SH-SY5Y (cell line): ENCODE measurements at regions not wholly inside any gene's neighbourhood (a gene's known extent, or its start where the extent isn't known, plus 50 kb on each side); places are given as distances from the start of the nearest gene placed in this dataset.

Source experiments
- GATA2 ChIP-seq: IDR thresholded peaks from 2 replicates; pipeline ENCODE4 v1.6.1; 2011; ENCODE audit warnings: mild to moderate bottlenecking, low read depth, low read length
- GATA3 ChIP-seq: IDR thresholded peaks from 2 replicates; pipeline ENCODE4 v1.6.1; 2011; ENCODE audit warnings: low read depth, mild to moderate bottlenecking, low read length, moderate library complexity

DNA sequence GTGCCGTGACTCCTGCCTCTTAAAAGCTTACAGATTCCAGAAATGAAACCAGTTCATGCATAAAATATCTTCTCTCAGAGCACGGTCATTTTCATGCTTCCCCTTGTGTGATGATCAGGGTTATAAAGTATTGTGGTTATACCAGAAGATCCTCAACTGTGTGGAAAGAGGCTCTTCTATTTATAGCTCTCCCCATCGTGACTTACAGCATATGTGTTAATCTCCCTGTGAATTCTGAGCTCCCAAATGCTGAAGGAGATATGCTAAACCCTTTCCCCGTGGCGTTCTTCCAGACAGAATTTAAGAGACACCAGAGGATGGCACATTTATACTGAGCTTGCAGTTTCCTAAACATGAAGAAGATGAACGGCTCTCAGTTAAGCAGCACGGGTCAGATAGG, 158.8 kb downstream of the CDH26 start:
- TF ChIP-seq GATA3: no peak
- TF ChIP-seq GATA2: no peak
